AG10803 (cell line): ENCODE measurements at regions not wholly inside any gene's neighbourhood (a gene's known extent, or its start where the extent isn't known, plus 50 kb on each side); places are given as distances from the start of the nearest gene placed in this dataset.

Experiments used
- DNase-seq: peaks from one replicate; pipeline ENCODE4 v3.0.0; 2010; ENCODE audit warnings: low read depth
- H3K4me3 ChIP-seq: 2 replicates; pipeline ENCODE4 v1.5.1; 2011; ENCODE audit warnings: mild to moderate bottlenecking, low read length, control low read depth
- CTCF ChIP-seq: conservative IDR thresholded peaks from 2 replicates; pipeline ENCODE4 v1.5.1; 2011; ENCODE audit warnings: mild to moderate bottlenecking, low read length, control low read depth, inconsistent platforms

GRCh38 chr18:26642440-26643348 lies 94.3 kb upstream of the KCTD1 start:
- no peak overlapping the region for H3K4me3 ChIP-seq
- TF ChIP-seq CTCF = no peak
- DNase-seq = no peak

GRCh38 chr18:26640541-26640940 lies 92.2 kb upstream of the KCTD1 start:
- no peak for TF ChIP-seq CTCF
- H3K4me3 ChIP-seq = no peak overlapping the region
- no peak for DNase-seq

- no peak for DNase-seq
- TF ChIP-seq CTCF = no peak
- no peak overlapping the region for H3K4me3 ChIP-seq
These were observed 90.8 kb upstream of the KCTD1 start for GRCh38 chr18:26639149-26639548.

- TF ChIP-seq CTCF = no peak
- no peak for DNase-seq
- no peak overlapping the region for H3K4me3 ChIP-seq
These were observed 89.6 kb upstream of the KCTD1 start for GRCh38 chr18:26637983-26638382.

- TF ChIP-seq CTCF = no peak
- no peak for DNase-seq
- no peak overlapping the region for H3K4me3 ChIP-seq
These were observed 89.0 kb upstream of the KCTD1 start for GRCh38 chr18:26637324-26637723.

GRCh38 chr18:26635466-26635865 lies 87.1 kb upstream of the KCTD1 start:
- TF ChIP-seq CTCF = no peak
- no peak overlapping the region for H3K4me3 ChIP-seq

GRCh38 chr18:26634631-26635030 lies 86.3 kb upstream of the KCTD1 start:
- no peak for TF ChIP-seq CTCF
- no peak for DNase-seq
- H3K4me3 ChIP-seq = no peak overlapping the region

More at GRCh38 chr18:26635466-26635865, 87.1 kb upstream of the KCTD1 start:
- no peak for DNase-seq
